Activated CD8-positive, alpha-beta T cell treated with anti-CD3 and anti-CD28 coated beads for 36 hours (primary cell): ENCODE measurements at regions not wholly inside any gene's neighbourhood (a gene's known extent, or its start where the extent isn't known, plus 50 kb on each side); places are given as distances from the start of the nearest gene placed in this dataset.
A peak's percentile ranks its signal among the peaks of the same experiment; 100 is the strongest.

Source experiments
- ATAC-seq: fragments of 200-7000 bp; cut with Tn5 transposase; one replicate; pipeline ENCODE4 v1.10.0; 2021; ENCODE audit warnings: mild to moderate bottlenecking, moderate library complexity
- CTCF ChIA-PET: fragments of 350-600 bp; sonication (Branson Sonifier 250); formaldehyde crosslinking; loops from one replicate; lab custom pipeline; 2021; ENCODE audit warnings: antibody characterized with exemption; lab: Charles Lee
- POLR2A ChIA-PET: fragments of 350-600 bp; sonication (Branson Sonifier 250); formaldehyde crosslinking; loops from one replicate; lab custom pipeline; 2021; ENCODE audit warnings: antibody characterized with exemption; lab: Charles Lee
- DNase-seq: peaks from one replicate; pipeline ENCODE4 v3.0.0-alpha.2; 2020
- H3K27ac Mint-ChIP-seq: one replicate; pipeline ENCODE4 v1.8.0; 2021; ENCODE audit warnings: mild to moderate bottlenecking, mixed read lengths
- H3K27me3 Mint-ChIP-seq: one replicate; pipeline ENCODE4 v1.8.0; 2021; ENCODE audit warnings: mixed read lengths
- H3K36me3 Mint-ChIP-seq: one replicate; pipeline ENCODE4 v1.8.0; 2021; ENCODE audit warnings: low read depth, mixed read lengths
- H3K4me1 Mint-ChIP-seq: one replicate; pipeline ENCODE4 v1.8.0; 2021; ENCODE audit warnings: low read depth, mixed read lengths
- H3K4me3 Mint-ChIP-seq: one replicate; pipeline ENCODE4 v1.8.0; 2021; ENCODE audit warnings: mild to moderate bottlenecking, moderate library complexity, mixed read lengths
- H3K9me3 Mint-ChIP-seq: one replicate; pipeline ENCODE4 v1.8.0; 2021; ENCODE audit warnings: mixed read lengths
- CTCF ChIP-seq: fragments of 200-600 bp; IDR thresholded peaks from one replicate; pipeline ENCODE4 v1.8.0; 2022; ENCODE audit warnings: antibody characterized with exemption, mild to moderate bottlenecking
- intact Hi-C: fragments of 100-400 bp; cut with micrococcal nuclease; formaldehyde crosslinking; loops from one replicate; pipeline ENCODE4 v1.10.0; 2022

- peaks cover 3% of the 10 kb centered on the region for H3K27me3 Mint-ChIP-seq
- H3K4me3 Mint-ChIP-seq: no peak overlapping the region
- no peak overlapping the region for H3K27ac Mint-ChIP-seq
- TF ChIP-seq CTCF: no peak
- peaks cover 8% of the 10 kb centered on the region for H3K4me1 Mint-ChIP-seq
- H3K9me3 Mint-ChIP-seq: no peaks in the 10 kb centered on the region
- no peak for DNase-seq
- ChIA-PET POLR2A (no interaction called here), CTCF (interaction anchor here (1.0 kb wide), 1 partner anchor 854 kb away, joined by 3 read pairs; no protein-coding TSS in a partner anchor)
- ATAC-seq: no peak
- intact Hi-C loops: no loop called here
- H3K36me3 Mint-ChIP-seq: no peaks in the 10 kb centered on the region
Observed at GRCh38 chr13:44760434-44760833, 184.3 kb upstream of the TSC22D1 start.

- H3K36me3 Mint-ChIP-seq: no peaks in the 10 kb centered on the region
- DNase-seq: no peak
- no peaks in the 10 kb centered on the region for H3K9me3 Mint-ChIP-seq
- H3K4me1 Mint-ChIP-seq: peaks cover 8% of the 10 kb centered on the region
- ChIA-PET POLR2A (no interaction called here), CTCF (interaction anchor here (1.0 kb wide), 1 partner anchor 854 kb away, joined by 3 read pairs; no protein-coding TSS in a partner anchor)
- intact Hi-C loops: no loop called here
- H3K4me3 Mint-ChIP-seq: no peak overlapping the region
- TF ChIP-seq CTCF: no peak
- peaks cover 3% of the 10 kb centered on the region for H3K27me3 Mint-ChIP-seq
- H3K27ac Mint-ChIP-seq: no peak overlapping the region
- no peak for ATAC-seq
Observed at GRCh38 chr13:44759384-44760360, 183.5 kb upstream of the TSC22D1 start.

DNA sequence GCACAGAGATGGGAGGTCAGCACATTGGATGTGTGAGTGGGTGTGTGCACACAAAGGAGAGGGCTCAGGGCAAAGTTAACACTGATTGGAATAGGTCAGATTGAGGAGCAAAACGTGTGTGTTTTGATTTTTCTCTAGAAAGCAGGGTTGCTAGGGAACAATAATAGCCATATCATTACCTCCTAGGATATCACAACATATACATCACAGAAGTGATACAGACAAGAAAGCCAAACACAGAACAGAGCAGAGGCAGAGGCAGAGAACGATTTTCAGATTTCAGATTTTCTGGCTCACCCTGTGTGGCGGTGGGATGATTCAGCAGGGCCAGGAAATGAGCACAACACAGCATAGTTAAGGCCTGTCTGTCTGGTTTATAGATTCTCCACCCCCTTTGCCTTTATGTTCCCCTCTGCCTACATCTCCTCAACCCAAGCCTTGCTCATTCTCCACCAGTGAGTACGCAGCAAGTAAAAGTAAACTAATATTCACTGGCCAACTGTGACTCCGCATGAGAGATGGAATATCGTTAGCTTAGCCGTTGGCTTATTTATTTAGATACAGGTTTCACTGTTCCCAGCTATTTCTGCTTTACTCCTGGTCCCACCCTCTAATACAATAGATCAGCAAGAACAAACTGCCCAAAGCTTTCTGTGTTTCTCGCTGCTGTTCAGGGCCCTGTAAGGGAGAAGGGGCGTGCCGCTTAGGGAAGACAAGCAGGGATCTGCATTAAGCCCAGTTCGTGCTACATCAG, 182.7 kb upstream of the TSC22D1 start:
- peaks cover 8% of the 10 kb centered on the region for H3K4me1 Mint-ChIP-seq
- H3K36me3 Mint-ChIP-seq: no peaks in the 10 kb centered on the region
- no peak for TF ChIP-seq CTCF
- CTCF ChIA-PET: no interaction called here
- POLR2A ChIA-PET: no interaction called here
- H3K27me3 Mint-ChIP-seq: peaks cover 3% of the 10 kb centered on the region
- H3K4me3 Mint-ChIP-seq: no peak overlapping the region
- DNase-seq (peak; percentile 31), ATAC-seq (peak; percentile 88)
- intact Hi-C loops: no loop called here
- no peaks in the 10 kb centered on the region for H3K9me3 Mint-ChIP-seq
- no peak overlapping the region for H3K27ac Mint-ChIP-seq

- no peak overlapping the region for H3K27ac Mint-ChIP-seq
- no peak overlapping the region for H3K4me3 Mint-ChIP-seq
- no peaks in the 10 kb centered on the region for H3K36me3 Mint-ChIP-seq
- POLR2A ChIA-PET: interaction anchor here (0.6 kb wide), 1 partner anchor 107 kb away, joined by 4 read pairs; no protein-coding TSS in a partner anchor
- TF ChIP-seq CTCF: no peak
- CTCF ChIA-PET: no interaction called here
- DNase-seq: no peak
- peaks cover 8% of the 10 kb centered on the region for H3K4me1 Mint-ChIP-seq
- intact Hi-C loops: no loop called here
- H3K9me3 Mint-ChIP-seq: no peaks in the 10 kb centered on the region
- peaks cover 2% of the 10 kb centered on the region for H3K27me3 Mint-ChIP-seq
- ATAC-seq: no peak
Observed at GRCh38 chr13:44757671-44758070, 181.5 kb upstream of the TSC22D1 start.
